Activated naive CD8-positive, alpha-beta T cell treated with anti-CD3 and anti-CD28 coated beads, Interleukin-2, amount 10 ng/mL, durations not matched to agents 7 days and 5 days (primary cell): ENCODE measurements at regions not wholly inside any gene's neighbourhood (a gene's known extent, or its start where the extent isn't known, plus 50 kb on each side); places are given as distances from the start of the nearest gene placed in this dataset.

Source experiments
- ATAC-seq: fragments of 150-1000 bp; cut with Tn5 transposase; one replicate; pipeline ENCODE4 v1.10.0; 2021; ENCODE audit warnings: low read depth, moderate library complexity
- POLR2A ChIA-PET: fragments of 350-600 bp; sonication (Branson Sonifier 250); formaldehyde crosslinking; loops from one replicate; lab custom pipeline; 2021; ENCODE audit warnings: antibody characterized with exemption; lab: Charles Lee
- DNase-seq: peaks from one replicate; pipeline ENCODE4 v3.0.0; 2021
- H3K27ac Mint-ChIP-seq: one replicate; pipeline ENCODE4 v1.8.0; 2022; ENCODE audit warnings: mild to moderate bottlenecking, mixed read lengths
- H3K27me3 Mint-ChIP-seq: one replicate; pipeline ENCODE4 v1.8.0; 2022; ENCODE audit warnings: mild to moderate bottlenecking, moderate library complexity, mixed read lengths
- H3K36me3 Mint-ChIP-seq: one replicate; pipeline ENCODE4 v1.8.0; 2021; ENCODE audit warnings: mild to moderate bottlenecking, mixed read lengths
- H3K4me1 Mint-ChIP-seq: one replicate; pipeline ENCODE4 v1.8.0; 2021; ENCODE audit warnings: mixed read lengths
- H3K4me3 Mint-ChIP-seq: one replicate; pipeline ENCODE4 v1.8.0; 2022; ENCODE audit warnings: mild to moderate bottlenecking, moderate library complexity, mixed read lengths
- H3K9me3 Mint-ChIP-seq: one replicate; pipeline ENCODE4 v1.8.0; 2021; ENCODE audit warnings: mixed read lengths

DNA sequence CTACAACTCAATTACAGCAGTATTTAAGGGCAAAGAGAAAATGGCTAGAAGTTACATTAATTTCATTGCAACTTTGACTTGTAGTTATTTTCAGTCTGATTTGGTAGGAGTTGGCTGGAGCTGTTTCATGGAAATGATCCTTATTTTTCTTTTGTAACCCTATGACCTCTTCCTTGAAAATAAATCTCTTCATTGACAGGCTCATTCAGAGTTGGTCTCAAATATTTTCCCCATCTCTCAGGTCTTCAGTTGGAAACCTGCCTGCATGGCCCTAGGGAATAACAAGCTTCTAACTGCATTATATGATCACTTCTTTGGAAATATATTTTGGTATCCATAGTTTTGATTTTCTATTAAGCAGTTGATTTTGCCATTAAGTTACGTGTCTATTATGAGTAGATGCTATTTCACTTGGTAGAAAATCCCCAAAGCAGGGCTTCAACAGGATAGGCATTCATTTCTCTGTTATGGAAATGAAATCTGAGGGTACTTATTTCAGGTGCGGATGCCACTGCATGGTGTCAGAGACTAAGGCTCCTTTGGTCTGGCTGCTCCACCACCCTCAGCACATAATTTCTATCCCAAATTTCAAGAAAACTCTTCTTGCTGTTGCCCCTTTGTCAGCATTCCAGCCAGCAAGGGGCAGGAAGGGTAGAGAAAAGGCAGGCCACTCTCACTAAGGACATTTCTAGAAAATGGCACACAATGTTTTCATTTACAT is 502.5 kb downstream of the SPRY1 start:
- POLR2A ChIA-PET: no interaction called here
- Mint-ChIP-seq H3K27me3 (peaks cover 5% of the 10 kb centered on the region), H3K36me3 (no peaks in the 10 kb centered on the region), H3K4me1 (no peaks in the 10 kb centered on the region), H3K4me3 (no peak overlapping the region), H3K9me3 (no peaks in the 10 kb centered on the region), H3K27ac (no peak overlapping the region)
- ATAC-seq: no peak
- DNase-seq: no peak

DNA sequence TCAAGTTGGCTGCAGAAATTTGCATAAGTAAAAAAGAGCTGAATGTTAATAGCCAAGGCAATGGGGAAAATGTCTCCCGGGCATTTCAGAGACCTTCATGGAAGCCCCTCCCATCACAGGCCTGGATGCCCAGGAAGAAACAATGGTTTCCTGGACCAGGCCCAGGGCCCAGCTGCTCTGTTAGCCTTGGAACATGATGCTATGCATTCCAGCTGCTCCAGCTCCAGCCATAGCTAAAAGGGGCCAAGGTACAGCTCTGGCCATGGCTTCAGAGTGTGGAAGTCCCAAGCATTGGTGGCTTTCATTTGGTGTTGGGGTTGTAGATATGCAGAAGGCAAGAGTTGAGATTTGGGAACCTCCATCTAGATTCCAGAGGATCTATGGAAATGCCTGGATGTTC is 508.3 kb downstream of the SPRY1 start:
- no peaks in the 10 kb centered on the region for H3K9me3 Mint-ChIP-seq
- H3K36me3 Mint-ChIP-seq: no peaks in the 10 kb centered on the region
- POLR2A ChIA-PET: no interaction called here
- no peak overlapping the region for H3K4me3 Mint-ChIP-seq
- ATAC-seq (no peak), DNase-seq (no peak)
- H3K4me1 Mint-ChIP-seq: no peaks in the 10 kb centered on the region
- H3K27me3 Mint-ChIP-seq: no peaks in the 10 kb centered on the region
- no peak overlapping the region for H3K27ac Mint-ChIP-seq

DNA sequence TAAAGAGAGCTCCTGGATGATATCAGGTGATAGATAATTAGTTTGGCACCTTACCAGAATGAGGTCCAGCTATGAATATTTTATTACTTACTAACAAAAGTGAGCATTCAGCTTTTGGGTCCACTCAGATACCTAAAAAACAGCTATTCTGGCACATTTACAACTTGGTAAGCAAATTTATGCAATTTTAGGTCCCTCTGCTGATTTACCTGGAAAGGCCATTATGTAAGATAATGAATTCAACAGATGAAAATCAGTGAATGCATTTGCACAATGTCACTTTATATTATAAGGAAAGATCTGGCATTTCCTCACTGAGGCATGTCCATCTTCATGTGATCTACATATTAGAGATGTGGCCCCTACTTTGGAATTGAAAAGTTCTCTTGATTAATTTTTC is 517.0 kb downstream of the SPRY1 start:
- H3K9me3 Mint-ChIP-seq: no peaks in the 10 kb centered on the region
- ATAC-seq (no peak), DNase-seq (no peak)
- H3K4me1 Mint-ChIP-seq: no peaks in the 10 kb centered on the region
- POLR2A ChIA-PET: no interaction called here
- no peaks in the 10 kb centered on the region for H3K36me3 Mint-ChIP-seq
- H3K27ac Mint-ChIP-seq: no peak overlapping the region
- H3K4me3 Mint-ChIP-seq: no peak overlapping the region
- H3K27me3 Mint-ChIP-seq: no peaks in the 10 kb centered on the region

DNA sequence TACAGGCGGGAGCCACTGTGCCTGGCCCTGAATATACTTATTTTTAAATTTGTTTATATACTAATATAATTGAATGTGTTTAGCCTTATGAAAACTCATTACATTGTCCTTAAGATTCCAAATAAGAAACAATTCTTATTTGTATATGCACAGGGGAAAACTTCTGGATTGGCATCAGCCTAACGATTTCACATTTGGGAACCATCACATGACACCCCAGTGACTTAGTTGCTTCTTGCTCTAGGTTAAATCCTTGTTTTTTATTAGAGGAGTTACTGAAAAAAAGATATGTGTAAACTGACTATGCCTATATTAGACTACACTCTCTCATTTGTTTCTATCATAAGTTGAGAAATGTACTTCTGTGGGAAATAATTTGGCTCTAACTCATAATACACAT is 520.2 kb downstream of the SPRY1 start:
- no peak overlapping the region for H3K27ac Mint-ChIP-seq
- no peaks in the 10 kb centered on the region for H3K4me1 Mint-ChIP-seq
- no peak overlapping the region for H3K4me3 Mint-ChIP-seq
- POLR2A ChIA-PET: no interaction called here
- DNase-seq: no peak
- no peaks in the 10 kb centered on the region for H3K27me3 Mint-ChIP-seq
- ATAC-seq: no peak
- no peaks in the 10 kb centered on the region for H3K9me3 Mint-ChIP-seq
- no peaks in the 10 kb centered on the region for H3K36me3 Mint-ChIP-seq

DNA sequence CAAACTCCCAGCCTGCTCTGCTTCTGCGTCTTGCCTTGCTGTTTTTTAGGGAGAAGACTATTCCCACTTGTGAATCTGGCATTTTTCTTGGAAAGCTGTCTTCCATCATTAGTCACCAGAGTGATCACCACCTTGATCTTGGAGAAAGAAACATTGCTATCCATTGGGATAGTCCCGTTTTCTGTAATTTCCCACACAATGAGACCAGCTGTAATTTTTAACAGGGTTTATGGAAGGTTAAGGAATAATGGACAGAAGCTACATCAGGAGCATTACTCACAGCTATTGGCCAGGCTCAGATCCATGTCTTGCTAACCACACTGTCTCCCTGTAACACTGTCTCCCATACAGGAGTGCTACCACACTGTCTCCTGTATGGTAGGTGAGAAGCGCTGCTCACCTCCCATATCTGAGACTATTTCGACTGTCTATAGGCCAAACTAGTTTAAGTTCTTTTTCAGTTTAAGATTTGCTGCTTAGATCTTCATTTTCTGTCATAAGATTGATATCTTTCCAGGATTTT is 523.0 kb downstream of the SPRY1 start:
- POLR2A ChIA-PET: no interaction called here
- H3K36me3 Mint-ChIP-seq: no peaks in the 10 kb centered on the region
- DNase-seq (no peak), ATAC-seq (no peak)
- H3K27me3 Mint-ChIP-seq: no peaks in the 10 kb centered on the region
- H3K27ac Mint-ChIP-seq: no peak overlapping the region
- no peaks in the 10 kb centered on the region for H3K4me1 Mint-ChIP-seq
- H3K4me3 Mint-ChIP-seq: no peak overlapping the region
- H3K9me3 Mint-ChIP-seq: no peaks in the 10 kb centered on the region

DNA sequence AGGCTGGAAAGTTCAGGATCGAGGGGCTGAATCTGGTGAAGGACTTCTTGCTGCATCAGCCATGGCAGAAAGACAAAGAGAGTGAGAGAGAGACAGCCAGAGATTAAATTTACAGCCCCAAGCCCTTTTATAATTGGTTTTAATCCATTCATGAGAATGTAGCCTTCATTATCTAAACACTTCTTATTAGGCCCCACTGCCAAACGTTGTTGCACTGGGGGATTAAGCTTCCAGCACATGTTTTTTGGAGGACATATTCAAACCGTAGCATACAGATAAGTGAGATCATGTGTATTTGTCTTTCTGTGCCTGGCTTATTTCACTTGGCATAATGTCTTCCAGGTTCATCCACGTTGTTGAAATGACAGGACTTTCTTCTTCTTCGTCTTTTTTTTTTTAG is 524.7 kb downstream of the SPRY1 start:
- H3K4me1 Mint-ChIP-seq: no peaks in the 10 kb centered on the region
- no peaks in the 10 kb centered on the region for H3K9me3 Mint-ChIP-seq
- POLR2A ChIA-PET: no interaction called here
- H3K27ac Mint-ChIP-seq: no peak overlapping the region
- no peak overlapping the region for H3K4me3 Mint-ChIP-seq
- no peaks in the 10 kb centered on the region for H3K36me3 Mint-ChIP-seq
- no peak for DNase-seq
- no peak for ATAC-seq
- no peaks in the 10 kb centered on the region for H3K27me3 Mint-ChIP-seq

DNA sequence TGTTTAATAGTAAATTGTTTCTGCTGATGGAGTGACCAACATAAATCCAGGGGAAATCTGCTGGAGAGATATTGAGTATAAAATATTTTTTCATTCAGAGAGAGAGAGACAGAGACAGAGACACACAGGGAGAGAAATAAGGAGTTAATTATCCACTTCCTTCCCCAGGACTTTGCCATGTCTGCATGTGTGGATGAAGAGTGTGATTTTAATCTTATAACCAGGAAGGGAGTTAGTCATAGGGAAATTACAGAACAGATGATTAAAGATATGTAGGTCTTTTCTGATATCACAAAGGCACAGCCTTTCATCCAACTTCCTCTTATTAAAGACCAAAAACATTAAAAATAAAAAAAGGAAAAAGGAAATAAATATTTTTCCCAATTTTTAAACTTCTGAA is 526.3 kb downstream of the SPRY1 start:
- no peaks in the 10 kb centered on the region for H3K36me3 Mint-ChIP-seq
- no peak for ATAC-seq
- no peak overlapping the region for H3K4me3 Mint-ChIP-seq
- no peak for DNase-seq
- H3K27me3 Mint-ChIP-seq: no peaks in the 10 kb centered on the region
- no peaks in the 10 kb centered on the region for H3K9me3 Mint-ChIP-seq
- POLR2A ChIA-PET: no interaction called here
- H3K4me1 Mint-ChIP-seq: no peaks in the 10 kb centered on the region
- H3K27ac Mint-ChIP-seq: no peak overlapping the region

DNA sequence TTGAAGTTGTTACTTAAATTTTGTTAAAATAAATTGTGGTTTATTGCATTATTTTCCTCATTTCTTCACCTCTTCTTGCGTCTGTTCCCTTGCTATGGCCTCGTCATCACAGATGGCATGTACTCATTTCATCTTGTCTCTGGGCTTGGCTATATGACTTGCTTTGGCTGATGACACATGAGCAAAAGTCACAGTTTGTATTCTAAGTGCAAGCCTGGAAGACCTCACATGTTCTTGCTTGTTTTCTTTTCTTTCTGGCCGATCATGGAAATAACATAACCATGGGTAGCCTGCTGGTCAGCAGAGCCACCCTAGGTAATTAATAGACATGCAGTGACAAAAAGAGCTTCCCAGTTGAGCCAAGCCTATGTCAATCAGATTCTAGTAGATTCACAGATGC is 527.9 kb downstream of the SPRY1 start:
- H3K27me3 Mint-ChIP-seq: no peaks in the 10 kb centered on the region
- H3K9me3 Mint-ChIP-seq: no peaks in the 10 kb centered on the region
- H3K27ac Mint-ChIP-seq: no peak overlapping the region
- no peak overlapping the region for H3K4me3 Mint-ChIP-seq
- ATAC-seq: no peak
- POLR2A ChIA-PET: no interaction called here
- DNase-seq: no peak
- no peaks in the 10 kb centered on the region for H3K36me3 Mint-ChIP-seq
- H3K4me1 Mint-ChIP-seq: no peaks in the 10 kb centered on the region

DNA sequence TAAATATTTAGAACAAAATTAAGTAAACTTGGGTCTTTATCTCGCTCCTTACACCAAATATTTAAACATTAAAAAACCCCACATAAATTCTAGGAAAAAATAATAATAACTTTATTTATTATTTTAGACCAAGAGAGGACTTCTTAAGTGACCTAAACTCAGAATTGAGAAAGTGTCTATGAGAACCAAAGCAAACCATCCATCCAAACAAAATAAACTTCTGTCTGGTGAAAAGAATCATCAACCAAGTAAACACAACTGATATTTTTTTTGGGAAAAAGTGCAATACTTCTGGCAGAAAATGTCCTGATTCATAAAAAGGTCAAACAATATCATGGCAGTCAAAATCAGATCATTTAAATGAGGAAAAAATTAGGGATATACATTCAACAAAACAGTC is 533.0 kb downstream of the SPRY1 start:
- Mint-ChIP-seq H3K4me1 (no peaks in the 10 kb centered on the region), H3K9me3 (no peaks in the 10 kb centered on the region), H3K27ac (no peak overlapping the region), H3K4me3 (no peak overlapping the region), H3K36me3 (no peaks in the 10 kb centered on the region), H3K27me3 (no peaks in the 10 kb centered on the region)
- POLR2A ChIA-PET: no interaction called here
- DNase-seq (no peak), ATAC-seq (no peak)

DNA sequence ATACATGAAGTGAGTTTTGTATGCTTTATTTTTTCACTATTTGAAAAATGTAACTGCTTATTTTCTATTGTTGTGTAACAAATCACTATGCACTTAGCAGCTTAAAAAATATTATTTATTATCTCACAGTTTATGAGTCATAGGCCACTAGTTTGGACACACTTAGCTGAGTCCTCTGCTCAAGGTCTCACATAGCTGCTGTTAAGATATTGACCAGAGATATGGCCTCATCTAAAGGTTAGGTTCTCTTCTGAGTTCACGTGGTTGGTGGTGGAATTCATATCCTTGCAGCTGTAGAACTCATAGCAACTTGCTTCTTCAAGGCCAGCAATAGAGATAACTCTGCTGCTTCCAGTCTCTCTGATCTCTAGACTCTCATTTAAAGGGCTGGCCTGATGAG is 534.4 kb downstream of the SPRY1 start:
- POLR2A ChIA-PET: no interaction called here
- ATAC-seq: no peak
- H3K4me1 Mint-ChIP-seq: no peaks in the 10 kb centered on the region
- H3K27me3 Mint-ChIP-seq: no peaks in the 10 kb centered on the region
- DNase-seq: no peak
- no peak overlapping the region for H3K4me3 Mint-ChIP-seq
- no peaks in the 10 kb centered on the region for H3K9me3 Mint-ChIP-seq
- H3K27ac Mint-ChIP-seq: no peak overlapping the region
- no peaks in the 10 kb centered on the region for H3K36me3 Mint-ChIP-seq

DNA sequence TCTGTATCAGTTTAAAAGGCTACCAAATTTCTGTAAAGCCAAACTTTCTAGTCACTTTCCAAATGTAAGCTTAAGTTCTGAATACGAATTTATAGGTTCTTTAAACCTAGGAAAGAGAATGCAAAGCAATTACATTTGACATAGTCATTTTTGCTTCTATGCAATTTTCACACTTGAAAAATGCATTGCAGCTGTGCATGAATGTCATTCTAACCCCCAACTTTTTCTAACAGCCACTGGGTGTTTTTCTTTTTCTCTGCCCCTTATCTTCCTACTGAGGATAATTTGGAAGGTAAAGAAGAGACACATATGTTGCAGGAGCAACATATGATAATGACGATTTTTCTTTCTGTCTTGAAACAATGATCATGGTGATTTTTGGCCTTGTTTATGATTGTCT is 537.5 kb downstream of the SPRY1 start:
- H3K9me3 Mint-ChIP-seq: no peaks in the 10 kb centered on the region
- no peaks in the 10 kb centered on the region for H3K4me1 Mint-ChIP-seq
- H3K4me3 Mint-ChIP-seq: no peak overlapping the region
- H3K27ac Mint-ChIP-seq: no peak overlapping the region
- POLR2A ChIA-PET: no interaction called here
- ATAC-seq: no peak
- no peaks in the 10 kb centered on the region for H3K36me3 Mint-ChIP-seq
- H3K27me3 Mint-ChIP-seq: peaks cover 3% of the 10 kb centered on the region
- no peak for DNase-seq

DNA sequence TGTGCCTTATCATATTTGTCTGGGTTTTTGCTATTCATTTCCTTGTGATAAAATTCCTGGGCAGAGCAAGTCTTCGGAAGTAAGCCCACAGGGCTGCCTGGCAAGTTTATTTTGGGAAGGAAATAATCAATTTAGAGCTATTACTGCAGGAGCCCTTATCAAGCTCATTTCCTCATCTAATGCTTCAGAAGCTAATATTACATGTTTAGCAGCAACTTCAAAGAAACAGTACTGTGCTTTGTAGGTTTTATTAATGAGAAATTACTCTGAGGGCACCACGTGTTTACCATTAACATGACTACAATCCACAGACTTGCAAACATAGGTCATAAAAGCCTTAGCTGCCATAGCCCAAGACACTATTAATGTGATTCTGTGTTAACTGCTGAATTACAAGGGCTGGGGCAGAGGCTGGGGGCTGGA is 540.0 kb downstream of the SPRY1 start:
- Mint-ChIP-seq H3K36me3 (no peaks in the 10 kb centered on the region), H3K4me1 (no peaks in the 10 kb centered on the region), H3K9me3 (no peaks in the 10 kb centered on the region), H3K27ac (no peak overlapping the region), H3K27me3 (peaks cover 3% of the 10 kb centered on the region), H3K4me3 (no peak overlapping the region)
- ATAC-seq (no peak), DNase-seq (no peak)
- POLR2A ChIA-PET: no interaction called here

DNA sequence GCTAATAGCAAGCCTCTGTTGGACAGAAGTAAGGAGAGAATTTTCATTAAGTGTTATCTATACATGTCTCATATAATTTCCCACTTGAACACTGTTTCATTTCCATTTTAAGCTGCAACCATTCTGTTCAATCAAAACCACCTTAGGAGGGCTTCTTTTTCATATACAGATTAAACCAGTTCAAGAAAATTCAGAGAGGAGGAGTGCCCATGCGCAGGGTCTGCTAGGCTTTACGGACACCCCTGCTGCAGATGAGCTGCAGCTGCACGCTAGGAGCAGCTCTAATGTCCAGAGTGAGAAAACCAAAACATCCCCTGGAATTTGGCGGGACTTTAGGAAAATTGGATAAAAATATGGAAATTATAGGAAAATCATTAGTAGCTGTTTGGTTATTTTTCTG is 541.0 kb downstream of the SPRY1 start:
- peaks cover 3% of the 10 kb centered on the region for H3K27me3 Mint-ChIP-seq
- no peaks in the 10 kb centered on the region for H3K9me3 Mint-ChIP-seq
- no peak overlapping the region for H3K27ac Mint-ChIP-seq
- POLR2A ChIA-PET: no interaction called here
- no peaks in the 10 kb centered on the region for H3K4me1 Mint-ChIP-seq
- no peak overlapping the region for H3K4me3 Mint-ChIP-seq
- DNase-seq: no peak
- no peaks in the 10 kb centered on the region for H3K36me3 Mint-ChIP-seq
- ATAC-seq: no peak

DNA sequence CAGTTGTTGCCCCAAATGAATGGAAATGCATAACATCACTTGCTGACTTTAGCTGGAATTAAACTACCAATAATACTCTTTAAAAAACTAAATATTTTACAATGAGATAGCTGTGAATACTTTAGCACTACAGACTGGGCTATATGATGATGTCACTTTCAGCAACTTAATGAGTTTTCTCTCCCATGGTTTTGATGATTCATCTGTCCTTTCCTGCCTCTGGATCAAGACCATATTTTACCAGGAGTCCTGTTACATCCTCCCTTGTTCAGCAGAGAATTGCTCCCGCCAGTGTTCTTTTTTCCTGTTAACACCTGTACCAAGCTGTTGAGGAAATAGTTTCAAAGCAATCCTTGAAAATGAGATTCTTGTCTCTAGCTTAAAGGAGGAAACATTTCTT is 543.0 kb downstream of the SPRY1 start:
- POLR2A ChIA-PET: no interaction called here
- no peak overlapping the region for H3K27ac Mint-ChIP-seq
- no peak for DNase-seq
- ATAC-seq: no peak
- H3K4me3 Mint-ChIP-seq: no peak overlapping the region
- no peaks in the 10 kb centered on the region for H3K36me3 Mint-ChIP-seq
- no peaks in the 10 kb centered on the region for H3K9me3 Mint-ChIP-seq
- H3K27me3 Mint-ChIP-seq: peaks cover 3% of the 10 kb centered on the region
- no peaks in the 10 kb centered on the region for H3K4me1 Mint-ChIP-seq

DNA sequence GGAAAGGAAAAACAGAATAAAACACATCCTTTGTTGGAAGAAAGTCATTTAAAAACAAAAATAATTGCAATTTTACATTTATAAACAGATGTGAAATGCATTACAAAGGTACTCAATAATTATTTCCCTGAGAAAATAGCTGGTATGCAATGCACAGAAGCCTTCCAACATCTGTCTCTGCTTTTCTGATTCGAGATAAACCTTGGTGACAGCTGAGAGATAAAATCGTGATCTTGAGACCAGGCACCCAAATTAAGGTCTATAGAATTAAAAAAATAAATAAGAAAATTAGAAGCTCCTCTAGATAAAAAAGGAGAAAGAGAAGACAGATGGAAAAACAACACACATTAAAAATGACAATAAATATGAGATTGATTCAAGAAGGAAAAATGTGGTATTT is 544.0 kb downstream of the SPRY1 start:
- H3K4me1 Mint-ChIP-seq: no peaks in the 10 kb centered on the region

More for the DNA sequence above, 544.0 kb downstream of the SPRY1 start:
- H3K27ac Mint-ChIP-seq: no peak overlapping the region
- peaks cover 3% of the 10 kb centered on the region for H3K27me3 Mint-ChIP-seq
- H3K9me3 Mint-ChIP-seq: no peaks in the 10 kb centered on the region
- no peak for ATAC-seq
- no peak overlapping the region for H3K4me3 Mint-ChIP-seq
- no peak for DNase-seq
- no peaks in the 10 kb centered on the region for H3K36me3 Mint-ChIP-seq
- POLR2A ChIA-PET: no interaction called here
